Activated CD8-positive, alpha-beta T cell treated with anti-CD3 and anti-CD28 coated beads, Interleukin-2, amount 10 ng/mL, durations not matched to agents 7 days and 5 days (primary cell): ENCODE measurements at regions not wholly inside any gene's neighbourhood (a gene's known extent, or its start where the extent isn't known, plus 50 kb on each side); places are given as distances from the start of the nearest gene placed in this dataset.

Experiments
- ATAC-seq: fragments of 150-1000 bp; cut with Tn5 transposase; one replicate; pipeline ENCODE4 v1.10.0; 2021; ENCODE audit warnings: moderate library complexity
- CTCF ChIA-PET: fragments of 350-600 bp; sonication (Branson Sonifier 250); formaldehyde crosslinking; loops from one replicate; lab custom pipeline; 2021; ENCODE audit warnings: antibody characterized with exemption; lab: Charles Lee
- POLR2A ChIA-PET: fragments of 350-600 bp; sonication (Branson Sonifier 250); formaldehyde crosslinking; loops from one replicate; lab custom pipeline; 2021; ENCODE audit warnings: antibody characterized with exemption; lab: Charles Lee
- DNase-seq: peaks from one replicate; pipeline ENCODE4 v3.0.0-alpha.2; 2020
- H3K27ac Mint-ChIP-seq: one replicate; pipeline ENCODE4 v1.8.0; 2021; ENCODE audit warnings: mild to moderate bottlenecking, mixed read lengths
- H3K27me3 Mint-ChIP-seq: one replicate; pipeline ENCODE4 v1.8.0; 2021; ENCODE audit warnings: low read depth, mixed read lengths
- H3K36me3 Mint-ChIP-seq: one replicate; pipeline ENCODE4 v1.8.0; 2021; ENCODE audit warnings: low read depth, mixed read lengths
- H3K4me1 Mint-ChIP-seq: one replicate; pipeline ENCODE4 v1.8.0; 2021; ENCODE audit warnings: low read depth, mixed read lengths
- H3K4me3 Mint-ChIP-seq: one replicate; pipeline ENCODE4 v1.8.0; 2021; ENCODE audit warnings: mild to moderate bottlenecking, mixed read lengths
- H3K9me3 Mint-ChIP-seq: one replicate; pipeline ENCODE4 v1.8.0; 2022; ENCODE audit warnings: mixed read lengths; ENCODE audit not compliant: insufficient read depth

DNA sequence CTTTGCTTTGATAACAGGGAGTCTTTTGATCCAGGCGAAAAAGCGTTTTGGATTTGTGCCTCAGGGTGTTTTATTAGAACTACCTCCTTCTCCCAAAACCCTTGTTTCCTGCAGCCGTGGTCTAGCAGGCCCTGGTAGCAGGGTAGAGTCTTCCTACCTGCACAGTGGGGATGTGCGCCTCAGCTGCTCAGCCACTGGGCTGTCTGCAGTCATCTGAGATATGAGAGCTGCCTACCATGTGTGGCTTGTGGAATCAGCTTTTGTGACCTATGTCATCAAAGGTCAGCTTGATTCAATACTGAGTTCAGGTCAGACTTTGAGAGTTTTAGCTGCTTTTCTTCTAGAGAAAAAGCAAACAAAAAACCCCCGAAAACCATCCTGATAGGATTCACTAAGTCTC lies 279.5 kb downstream of the CLIC5 start:
- H3K27ac Mint-ChIP-seq = no peak overlapping the region
- H3K27me3 Mint-ChIP-seq = peaks cover 3% of the 10 kb centered on the region
- ATAC-seq = no peak
- peaks cover 35% of the 10 kb centered on the region for H3K4me1 Mint-ChIP-seq
- POLR2A ChIA-PET = no interaction called here
- H3K4me3 Mint-ChIP-seq = no peak overlapping the region
- H3K9me3 Mint-ChIP-seq = no peaks in the 10 kb centered on the region
- no peak for DNase-seq
- CTCF ChIA-PET = interaction anchor here (2.1 kb wide), 1 partner anchor 22 kb away, joined by 7 read pairs; no protein-coding TSS in a partner anchor
- H3K36me3 Mint-ChIP-seq = no peaks in the 10 kb centered on the region

DNA sequence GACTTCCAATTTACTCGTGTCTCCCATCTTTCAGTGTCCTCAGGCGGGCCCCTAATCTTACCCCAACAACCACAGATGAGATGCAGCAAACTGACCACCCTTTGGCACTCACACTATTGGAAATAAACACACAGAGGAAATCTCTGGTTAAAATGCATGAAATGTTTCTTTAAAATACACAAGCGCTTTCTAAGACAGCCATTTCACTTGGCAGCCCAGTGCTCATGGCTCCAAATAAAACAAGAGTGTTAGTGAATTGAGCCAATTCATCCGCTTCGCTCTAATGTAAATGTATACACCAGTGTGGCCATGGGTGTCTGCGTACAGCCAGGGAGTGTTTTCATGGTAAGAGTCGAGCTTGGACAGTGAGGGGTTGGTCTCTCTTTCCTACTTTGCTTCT lies 282.9 kb downstream of the CLIC5 start:
- H3K4me1 Mint-ChIP-seq = peaks cover 20% of the 10 kb centered on the region
- no peaks in the 10 kb centered on the region for H3K9me3 Mint-ChIP-seq
- no peak overlapping the region for H3K4me3 Mint-ChIP-seq
- H3K36me3 Mint-ChIP-seq = no peaks in the 10 kb centered on the region
- no peak overlapping the region for H3K27ac Mint-ChIP-seq
- ATAC-seq (no peak), DNase-seq (no peak)
- ChIA-PET CTCF (no interaction called here), POLR2A (interaction anchor here (0.6 kb wide), 1 partner anchor 18 kb away, joined by 3 read pairs; no protein-coding TSS in a partner anchor)
- H3K27me3 Mint-ChIP-seq = peaks cover 3% of the 10 kb centered on the region

DNA sequence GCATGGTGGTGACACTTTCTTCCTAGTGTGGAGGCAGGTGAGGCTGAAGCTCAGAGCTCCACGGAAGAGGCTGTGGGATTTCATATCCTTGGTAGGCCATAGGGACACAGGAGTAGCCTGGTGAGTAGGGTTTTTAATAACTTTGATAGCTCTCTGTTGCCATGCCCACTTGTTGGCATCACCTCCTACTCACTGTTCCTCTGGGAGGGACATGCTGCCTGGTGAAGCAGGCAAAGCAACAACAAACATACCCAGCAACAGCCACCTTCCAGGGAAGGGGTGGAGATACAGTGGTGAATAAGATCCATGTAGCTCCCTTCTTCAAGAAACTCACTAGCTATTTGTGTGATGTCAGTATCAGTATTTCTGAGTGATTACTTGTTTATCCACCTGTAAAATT lies 285.4 kb downstream of the CLIC5 start:
- peaks cover 3% of the 10 kb centered on the region for H3K27me3 Mint-ChIP-seq
- no peaks in the 10 kb centered on the region for H3K9me3 Mint-ChIP-seq
- DNase-seq (no peak), ATAC-seq (no peak)
- H3K4me1 Mint-ChIP-seq = no peaks in the 10 kb centered on the region
- POLR2A ChIA-PET = no interaction called here
- H3K27ac Mint-ChIP-seq = no peak overlapping the region
- no peaks in the 10 kb centered on the region for H3K36me3 Mint-ChIP-seq
- CTCF ChIA-PET = no interaction called here
- H3K4me3 Mint-ChIP-seq = no peak overlapping the region

DNA sequence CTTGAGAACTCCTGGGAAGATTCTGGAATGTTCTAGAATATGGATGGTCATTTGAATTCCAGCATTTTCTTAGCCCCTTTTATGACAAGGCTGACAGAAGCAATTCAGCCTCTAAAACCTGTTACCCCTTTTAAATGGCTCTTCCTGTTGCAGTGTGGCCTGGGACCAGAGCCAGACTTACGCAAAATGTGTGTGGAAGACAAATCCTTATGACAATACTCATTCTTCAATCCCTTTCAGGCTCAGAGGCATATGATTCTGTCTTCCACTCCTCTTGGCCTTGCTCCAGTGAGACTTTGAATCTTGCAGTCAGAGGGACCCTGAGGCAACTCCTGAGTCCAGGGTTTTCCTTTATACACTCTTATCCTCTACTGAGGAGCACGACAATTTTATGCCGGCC lies 287.0 kb downstream of the CLIC5 start:
- Mint-ChIP-seq H3K4me3 (no peak overlapping the region), H3K27ac (no peak overlapping the region), H3K36me3 (no peaks in the 10 kb centered on the region), H3K4me1 (no peaks in the 10 kb centered on the region), H3K9me3 (no peaks in the 10 kb centered on the region), H3K27me3 (peaks cover 1% of the 10 kb centered on the region)
- DNase-seq = no peak
- CTCF ChIA-PET = no interaction called here
- POLR2A ChIA-PET = no interaction called here
- ATAC-seq = no peak

DNA sequence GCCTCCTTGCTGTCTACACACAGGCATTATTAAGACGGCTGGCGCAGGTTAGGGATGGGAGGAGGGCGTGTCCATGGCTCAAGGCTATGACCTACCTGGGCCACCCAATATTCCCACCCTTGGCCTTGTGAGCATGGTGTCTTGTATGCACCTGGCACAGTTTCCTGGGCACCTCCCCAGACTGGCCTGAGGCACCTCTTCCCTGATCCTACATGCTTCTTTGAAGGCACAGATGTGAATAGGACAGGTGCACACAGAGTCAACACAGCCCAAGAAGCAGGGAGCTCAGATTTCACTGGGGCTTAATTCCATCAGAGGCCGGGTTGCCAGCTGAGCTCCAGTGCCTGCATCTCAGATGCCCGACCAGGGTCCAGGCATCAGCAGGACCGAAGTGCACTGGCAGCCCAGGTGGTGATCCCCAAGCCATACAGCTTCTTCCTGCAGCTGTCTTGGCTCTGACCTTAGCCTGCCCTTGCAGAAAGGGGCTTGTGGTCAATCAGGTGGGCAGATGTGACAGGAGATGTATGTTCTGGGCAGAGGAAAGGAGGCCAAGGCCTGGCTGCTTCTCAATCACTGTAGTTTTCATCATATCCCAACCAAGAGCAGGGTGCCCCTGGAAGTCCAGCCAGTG lies 287.7 kb downstream of the CLIC5 start:
- Mint-ChIP-seq H3K27me3 (no peaks in the 10 kb centered on the region), H3K4me1 (no peaks in the 10 kb centered on the region), H3K9me3 (no peaks in the 10 kb centered on the region), H3K4me3 (no peak overlapping the region), H3K27ac (no peak overlapping the region), H3K36me3 (no peaks in the 10 kb centered on the region)
- DNase-seq = no peak
- ChIA-PET CTCF (interaction anchor here (0.9 kb wide), 1 partner anchor 13 kb away, joined by 5 read pairs; no protein-coding TSS in a partner anchor), POLR2A (no interaction called here)
- no peak for ATAC-seq

DNA sequence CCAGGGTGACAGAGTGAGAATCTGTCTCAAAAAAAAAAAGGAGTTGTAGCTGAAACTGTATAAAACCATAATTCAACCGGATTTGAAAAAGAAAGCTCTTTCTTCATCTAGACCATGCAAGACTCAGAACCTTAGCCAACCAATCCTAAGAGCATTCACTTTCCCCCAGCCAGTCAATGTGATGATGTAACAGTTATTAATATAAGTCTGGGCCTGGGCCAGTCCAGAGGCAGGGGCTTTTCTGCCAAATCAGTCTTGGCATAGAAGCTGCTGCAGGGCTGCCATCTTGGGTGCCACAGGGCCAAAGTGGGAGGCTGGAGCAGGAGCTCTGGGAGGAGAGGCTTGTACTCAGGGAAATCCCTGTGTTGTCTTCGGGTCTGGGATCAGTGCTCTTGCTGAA lies 288.4 kb downstream of the CLIC5 start:
- H3K27me3 Mint-ChIP-seq = no peaks in the 10 kb centered on the region
- H3K27ac Mint-ChIP-seq = no peak overlapping the region
- H3K36me3 Mint-ChIP-seq = no peaks in the 10 kb centered on the region
- ChIA-PET CTCF (interaction anchor here (0.9 kb wide), 1 partner anchor 13 kb away, joined by 5 read pairs; no protein-coding TSS in a partner anchor), POLR2A (no interaction called here)
- ATAC-seq = no peak
- H3K4me1 Mint-ChIP-seq = no peaks in the 10 kb centered on the region
- DNase-seq = no peak
- H3K9me3 Mint-ChIP-seq = no peaks in the 10 kb centered on the region
- H3K4me3 Mint-ChIP-seq = no peak overlapping the region

DNA sequence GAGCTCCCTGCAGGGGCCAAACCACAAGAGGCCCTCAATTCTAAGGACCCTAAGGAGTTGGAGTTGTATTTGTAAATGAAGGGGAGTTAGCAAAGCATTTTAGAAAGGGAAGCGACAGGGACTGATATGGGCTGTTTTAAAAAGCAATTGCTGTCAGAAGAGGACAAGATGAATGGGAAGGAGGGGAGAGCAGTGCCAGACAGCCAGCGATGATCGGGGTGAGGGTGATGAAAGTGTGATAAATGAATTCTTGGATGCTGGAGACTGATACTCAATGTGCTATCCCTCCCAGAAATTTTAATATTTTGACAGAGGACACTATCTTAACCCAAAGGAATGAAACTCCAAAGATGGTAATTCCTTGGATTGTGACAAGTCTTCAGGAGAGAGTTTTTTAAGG lies 289.2 kb downstream of the CLIC5 start:
- ChIA-PET CTCF (no interaction called here), POLR2A (no interaction called here)
- H3K36me3 Mint-ChIP-seq = no peaks in the 10 kb centered on the region
- ATAC-seq (no peak), DNase-seq (no peak)
- H3K4me3 Mint-ChIP-seq = no peak overlapping the region
- H3K27ac Mint-ChIP-seq = no peak overlapping the region
- H3K4me1 Mint-ChIP-seq = no peaks in the 10 kb centered on the region
- no peaks in the 10 kb centered on the region for H3K9me3 Mint-ChIP-seq
- no peaks in the 10 kb centered on the region for H3K27me3 Mint-ChIP-seq

DNA sequence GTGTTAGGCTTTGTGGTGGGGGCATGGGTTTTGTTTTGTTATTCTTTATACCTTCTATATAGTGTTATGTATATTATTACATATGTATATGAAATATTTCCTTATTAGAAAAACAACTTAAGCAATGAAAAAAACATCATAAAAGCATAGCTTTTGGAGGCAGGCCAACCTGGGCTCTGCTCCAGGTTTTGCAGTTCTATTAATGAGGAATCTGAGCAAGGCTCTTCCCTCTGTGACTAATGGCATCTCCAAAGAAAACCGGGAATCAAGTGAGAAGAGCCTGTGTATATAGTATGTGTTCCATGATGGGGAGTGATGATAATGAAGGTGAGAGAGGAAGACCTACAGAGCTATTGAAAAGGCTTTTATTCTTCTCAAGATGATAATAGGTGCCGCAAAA lies 291.1 kb downstream of the CLIC5 start:
- Mint-ChIP-seq H3K27ac (no peak overlapping the region), H3K4me1 (no peaks in the 10 kb centered on the region), H3K36me3 (no peaks in the 10 kb centered on the region), H3K27me3 (no peaks in the 10 kb centered on the region), H3K9me3 (no peaks in the 10 kb centered on the region), H3K4me3 (no peak overlapping the region)
- ATAC-seq = no peak
- CTCF ChIA-PET = interaction anchor here (1.0 kb wide), 1 partner anchor 10 kb away, joined by 3 read pairs; no protein-coding TSS in a partner anchor
- DNase-seq = no peak
- POLR2A ChIA-PET = no interaction called here

DNA sequence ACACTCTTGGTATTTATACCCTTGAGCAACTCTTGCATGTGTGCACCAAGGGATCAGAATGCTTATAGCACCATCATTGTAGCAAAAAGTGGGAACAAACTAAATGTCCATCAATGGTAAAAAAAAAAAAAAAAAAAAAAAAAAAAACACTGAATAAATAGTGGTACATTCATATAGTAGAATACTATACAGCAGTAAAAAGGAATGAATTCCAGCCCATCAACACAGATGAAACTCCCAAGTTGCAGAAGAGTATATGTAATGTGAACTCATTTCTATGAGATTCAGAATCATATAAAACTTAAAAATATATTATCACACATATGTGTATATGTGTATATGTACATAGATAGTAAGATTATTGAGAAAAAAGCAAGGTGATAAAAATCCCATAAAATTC lies 291.6 kb downstream of the CLIC5 start:
- ChIA-PET POLR2A (no interaction called here), CTCF (interaction anchor here (0.9 kb wide), 1 partner anchor 9 kb away, joined by 3 read pairs; no protein-coding TSS in a partner anchor)
- Mint-ChIP-seq H3K27me3 (no peaks in the 10 kb centered on the region), H3K4me1 (no peaks in the 10 kb centered on the region), H3K9me3 (no peaks in the 10 kb centered on the region), H3K27ac (no peak overlapping the region), H3K36me3 (no peaks in the 10 kb centered on the region), H3K4me3 (no peak overlapping the region)
- ATAC-seq (no peak), DNase-seq (no peak)

DNA sequence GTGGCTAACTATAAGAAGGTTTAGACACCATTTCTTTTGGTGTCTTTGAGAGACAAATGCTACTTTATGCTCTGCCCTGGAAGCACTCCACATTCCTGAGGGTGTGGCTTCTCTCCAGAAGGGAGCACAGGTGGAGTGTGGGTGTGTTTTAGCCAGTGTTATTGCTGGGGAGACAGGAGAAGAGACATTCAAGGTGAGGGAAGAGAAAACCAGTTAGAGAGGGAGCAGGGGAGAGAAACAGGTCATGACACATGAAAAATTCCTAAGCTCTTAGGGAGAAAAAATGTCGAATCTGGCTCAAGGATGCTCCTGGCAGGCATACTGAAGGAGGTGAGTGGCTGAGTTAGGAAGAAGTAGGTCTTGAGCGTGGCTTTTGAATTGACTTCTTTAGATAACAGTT lies 292.8 kb downstream of the CLIC5 start:
- Mint-ChIP-seq H3K27me3 (no peaks in the 10 kb centered on the region), H3K9me3 (no peaks in the 10 kb centered on the region), H3K4me1 (no peaks in the 10 kb centered on the region), H3K4me3 (no peak overlapping the region), H3K36me3 (no peaks in the 10 kb centered on the region), H3K27ac (no peak overlapping the region)
- ATAC-seq (no peak), DNase-seq (no peak)
- ChIA-PET CTCF (interaction anchor here (0.9 kb wide), 1 partner anchor 8 kb away, joined by 3 read pairs; no protein-coding TSS in a partner anchor), POLR2A (no interaction called here)

DNA sequence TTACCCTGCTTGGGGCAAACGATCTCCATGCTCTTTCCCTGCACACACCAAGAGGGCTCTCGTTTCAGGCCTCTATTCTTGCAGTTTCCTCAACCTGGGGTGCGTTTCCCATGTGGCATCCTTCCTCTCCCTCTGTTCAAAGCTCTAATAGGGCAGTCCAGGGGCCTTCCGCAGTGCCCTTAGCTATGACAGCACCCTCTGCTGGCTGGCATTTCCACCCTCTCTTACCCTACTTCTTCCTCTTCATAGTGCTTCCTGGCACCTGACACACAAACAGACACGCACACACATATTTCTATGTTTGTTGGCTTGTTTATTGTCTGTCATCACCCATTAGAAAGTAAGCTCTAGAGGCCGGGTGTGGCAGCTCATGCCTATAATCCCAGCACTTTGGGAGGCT lies 294.0 kb downstream of the CLIC5 start:
- no peak for DNase-seq
- ATAC-seq = no peak
- H3K9me3 Mint-ChIP-seq = no peaks in the 10 kb centered on the region
- H3K27me3 Mint-ChIP-seq = no peaks in the 10 kb centered on the region
- H3K36me3 Mint-ChIP-seq = no peaks in the 10 kb centered on the region
- H3K27ac Mint-ChIP-seq = no peak overlapping the region
- no peak overlapping the region for H3K4me3 Mint-ChIP-seq
- CTCF ChIA-PET = interaction anchor here (0.7 kb wide), 1 partner anchor 14 kb away, joined by 3 read pairs; no protein-coding TSS in a partner anchor
- H3K4me1 Mint-ChIP-seq = no peaks in the 10 kb centered on the region
- POLR2A ChIA-PET = no interaction called here

DNA sequence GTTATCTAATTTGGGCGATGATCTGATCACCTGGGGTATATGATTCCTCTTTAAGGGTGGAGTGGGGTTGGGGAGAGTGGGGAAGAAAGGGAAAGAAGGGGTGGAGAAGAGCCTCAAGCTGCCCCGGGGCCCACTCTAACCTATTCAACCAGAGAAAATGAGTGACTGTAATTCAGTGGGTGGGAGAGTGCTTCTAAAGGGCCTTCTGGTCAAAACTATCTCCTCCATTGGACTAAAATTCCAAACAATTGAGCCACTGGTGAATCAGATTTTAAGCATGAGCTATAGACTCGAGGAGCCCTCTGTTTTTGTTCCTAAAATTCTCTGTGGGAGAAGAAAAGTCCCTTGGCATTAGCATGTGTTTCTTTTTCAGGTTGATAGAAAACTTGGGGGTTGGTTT lies 296.8 kb downstream of the CLIC5 start:
- no peaks in the 10 kb centered on the region for H3K9me3 Mint-ChIP-seq
- peaks cover 22% of the 10 kb centered on the region for H3K4me1 Mint-ChIP-seq
- H3K36me3 Mint-ChIP-seq = no peaks in the 10 kb centered on the region
- ChIA-PET CTCF (interaction anchor here (0.6 to 1.2 kb wide), 2 partner anchors 16 to 136 kb away, joined by 3 to 4 read pairs; no protein-coding TSS in a partner anchor), POLR2A (no interaction called here)
- H3K4me3 Mint-ChIP-seq = no peak overlapping the region
- H3K27ac Mint-ChIP-seq = no peak overlapping the region
- DNase-seq (no peak), ATAC-seq (no peak)
- H3K27me3 Mint-ChIP-seq = no peaks in the 10 kb centered on the region
